Activated CD8-positive, alpha-beta T cell treated with anti-CD3 and anti-CD28 coated beads, Interleukin-2, amount 10 ng/mL, durations not matched to agents 7 days and 5 days (primary cell): ENCODE measurements at regions not wholly inside any gene's neighbourhood (a gene's known extent, or its start where the extent isn't known, plus 50 kb on each side); places are given as distances from the start of the nearest gene placed in this dataset.

Experiments used
- ATAC-seq: fragments of 150-1000 bp; cut with Tn5 transposase; one replicate; pipeline ENCODE4 v1.10.0; 2021; ENCODE audit warnings: moderate library complexity
- CTCF ChIA-PET: fragments of 350-600 bp; sonication (Branson Sonifier 250); formaldehyde crosslinking; loops from one replicate; lab custom pipeline; 2021; ENCODE audit warnings: antibody characterized with exemption; lab: Charles Lee
- POLR2A ChIA-PET: fragments of 350-600 bp; sonication (Branson Sonifier 250); formaldehyde crosslinking; loops from one replicate; lab custom pipeline; 2021; ENCODE audit warnings: antibody characterized with exemption; lab: Charles Lee
- DNase-seq: peaks from one replicate; pipeline ENCODE4 v3.0.0-alpha.2; 2020
- H3K27ac Mint-ChIP-seq: one replicate; pipeline ENCODE4 v1.8.0; 2021; ENCODE audit warnings: mild to moderate bottlenecking, mixed read lengths
- H3K27me3 Mint-ChIP-seq: one replicate; pipeline ENCODE4 v1.8.0; 2021; ENCODE audit warnings: low read depth, mixed read lengths
- H3K36me3 Mint-ChIP-seq: one replicate; pipeline ENCODE4 v1.8.0; 2021; ENCODE audit warnings: low read depth, mixed read lengths
- H3K4me1 Mint-ChIP-seq: one replicate; pipeline ENCODE4 v1.8.0; 2021; ENCODE audit warnings: low read depth, mixed read lengths
- H3K4me3 Mint-ChIP-seq: one replicate; pipeline ENCODE4 v1.8.0; 2021; ENCODE audit warnings: mild to moderate bottlenecking, mixed read lengths
- H3K9me3 Mint-ChIP-seq: one replicate; pipeline ENCODE4 v1.8.0; 2022; ENCODE audit warnings: mixed read lengths; ENCODE audit not compliant: insufficient read depth

DNA sequence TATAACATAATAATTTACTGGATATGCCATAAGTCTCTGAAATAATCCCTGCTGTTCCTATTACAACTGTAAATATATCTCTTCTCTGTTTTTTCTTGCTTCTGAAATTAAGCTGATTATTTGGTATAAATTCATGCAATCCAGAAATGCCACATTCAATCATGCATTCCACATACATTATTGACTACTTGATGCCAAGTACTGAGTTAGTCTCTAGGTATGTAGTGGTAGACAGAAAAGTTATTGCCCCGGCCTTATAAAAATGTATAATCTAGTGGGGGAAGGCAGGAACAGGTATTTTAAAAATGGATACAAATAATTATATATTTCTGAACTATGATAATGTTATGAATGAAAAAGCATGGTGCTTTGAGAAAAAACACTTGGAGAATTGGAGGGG, 338.6 kb upstream of the SNX7 start:
- ChIA-PET CTCF (no interaction called here), POLR2A (no interaction called here)
- H3K4me1 Mint-ChIP-seq = peaks cover 18% of the 10 kb centered on the region
- no peaks in the 10 kb centered on the region for H3K9me3 Mint-ChIP-seq
- no peak for ATAC-seq
- no peak overlapping the region for H3K27ac Mint-ChIP-seq
- H3K27me3 Mint-ChIP-seq = peaks cover 4% of the 10 kb centered on the region
- H3K4me3 Mint-ChIP-seq = no peak overlapping the region
- no peaks in the 10 kb centered on the region for H3K36me3 Mint-ChIP-seq
- DNase-seq = no peak

- Mint-ChIP-seq H3K4me3 (no peak overlapping the region), H3K4me1 (peaks cover 18% of the 10 kb centered on the region), H3K9me3 (no peaks in the 10 kb centered on the region), H3K27me3 (peaks cover 3% of the 10 kb centered on the region), H3K36me3 (no peaks in the 10 kb centered on the region), H3K27ac (no peak overlapping the region)
- no peak for DNase-seq
- POLR2A ChIA-PET = no interaction called here
- CTCF ChIA-PET = no interaction called here
- ATAC-seq = no peak
Measured at GRCh38 chr1:98322086-98322485, 339.4 kb upstream of the SNX7 start.

GRCh38 chr1:98321191-98321590, 340.3 kb upstream of the SNX7 start:
- peaks cover 18% of the 10 kb centered on the region for H3K4me1 Mint-ChIP-seq
- no peak overlapping the region for H3K27ac Mint-ChIP-seq
- H3K4me3 Mint-ChIP-seq = no peak overlapping the region
- peaks cover 2% of the 10 kb centered on the region for H3K27me3 Mint-ChIP-seq
- no peak for ATAC-seq
- H3K9me3 Mint-ChIP-seq = no peaks in the 10 kb centered on the region
- no peak for DNase-seq
- ChIA-PET CTCF (no interaction called here), POLR2A (no interaction called here)
- no peaks in the 10 kb centered on the region for H3K36me3 Mint-ChIP-seq

DNA sequence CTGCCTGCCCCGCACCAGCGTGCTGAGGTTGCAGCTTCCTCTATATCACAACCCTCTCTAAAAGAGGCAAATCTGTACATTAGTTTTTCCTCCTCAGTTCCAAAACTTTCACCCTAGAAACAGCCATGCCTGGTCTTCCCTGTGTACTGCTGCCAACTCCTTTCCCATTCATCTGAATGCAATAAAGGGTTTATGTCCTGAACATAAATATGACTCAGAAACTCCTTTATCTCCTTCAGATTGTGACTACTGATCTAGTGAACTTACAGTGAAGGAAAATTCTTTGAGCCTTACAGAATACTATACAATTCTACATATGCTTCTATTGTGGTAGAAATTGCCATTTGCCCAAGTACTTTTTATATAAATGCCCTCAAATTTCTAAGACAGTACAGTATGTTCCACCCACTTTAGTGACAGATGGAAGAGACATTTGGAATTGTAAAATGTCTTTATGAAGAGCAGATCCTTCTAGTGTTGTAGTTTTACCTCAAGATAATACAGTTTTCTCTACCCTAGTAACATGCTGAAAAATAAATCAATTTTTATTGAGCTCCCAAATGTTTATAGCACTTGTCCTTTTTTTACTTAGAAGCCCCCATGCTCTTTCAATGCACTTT, 345.1 kb upstream of the SNX7 start:
- Mint-ChIP-seq H3K4me1 (no peaks in the 10 kb centered on the region), H3K4me3 (no peak overlapping the region), H3K27ac (no peak overlapping the region), H3K9me3 (no peaks in the 10 kb centered on the region), H3K27me3 (peaks cover 3% of the 10 kb centered on the region), H3K36me3 (no peaks in the 10 kb centered on the region)
- ATAC-seq (no peak), DNase-seq (no peak)
- ChIA-PET POLR2A (interaction anchor here (0.6 kb wide), 1 partner anchor 77 kb away, joined by 3 read pairs; no protein-coding TSS in a partner anchor), CTCF (no interaction called here)

- no peaks in the 10 kb centered on the region for H3K36me3 Mint-ChIP-seq
- no peak for DNase-seq
- peaks cover 6% of the 10 kb centered on the region for H3K27me3 Mint-ChIP-seq
- CTCF ChIA-PET = no interaction called here
- no peak for ATAC-seq
- no peaks in the 10 kb centered on the region for H3K9me3 Mint-ChIP-seq
- H3K4me3 Mint-ChIP-seq = no peak overlapping the region
- POLR2A ChIA-PET = no interaction called here
- no peaks in the 10 kb centered on the region for H3K4me1 Mint-ChIP-seq
- no peak overlapping the region for H3K27ac Mint-ChIP-seq
Measured at GRCh38 chr1:98315309-98315708, 346.2 kb upstream of the SNX7 start.

GRCh38 chr1:98314601-98315000, 346.9 kb upstream of the SNX7 start:
- Mint-ChIP-seq H3K27me3 (peaks cover 6% of the 10 kb centered on the region), H3K9me3 (no peaks in the 10 kb centered on the region), H3K4me3 (no peak overlapping the region), H3K27ac (no peak overlapping the region), H3K36me3 (no peaks in the 10 kb centered on the region), H3K4me1 (no peaks in the 10 kb centered on the region)
- CTCF ChIA-PET = no interaction called here
- DNase-seq (no peak), ATAC-seq (no peak)
- POLR2A ChIA-PET = no interaction called here

DNA sequence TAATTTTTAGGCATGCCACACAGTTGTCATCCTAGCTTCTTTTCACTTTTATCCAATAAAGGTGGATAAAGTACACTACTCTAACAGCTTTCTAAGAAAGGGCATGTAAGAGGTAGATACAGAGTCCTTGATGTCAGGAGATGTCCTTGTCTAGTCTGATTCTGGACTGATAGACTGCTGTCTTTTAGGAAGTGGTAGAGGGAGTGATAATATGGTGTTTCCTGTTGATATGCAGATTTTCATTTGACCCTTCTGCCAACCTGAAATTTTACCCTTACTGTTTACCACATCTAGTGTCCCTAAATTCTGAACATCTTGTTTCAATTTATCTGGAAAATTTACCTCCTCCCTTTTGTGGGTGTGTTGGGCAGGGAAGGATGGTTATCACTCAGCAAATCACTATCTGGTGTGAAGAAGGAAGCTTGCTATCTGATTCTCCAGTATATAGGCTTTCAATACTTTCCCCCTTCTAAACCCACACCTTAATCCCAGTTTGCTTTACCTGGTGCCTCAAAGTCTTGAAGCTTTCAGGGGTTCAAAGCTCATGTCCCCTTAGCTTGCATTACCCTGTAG, 354.9 kb upstream of the SNX7 start:
- Mint-ChIP-seq H3K4me3 (no peak overlapping the region), H3K9me3 (no peaks in the 10 kb centered on the region)
- CTCF ChIA-PET = no interaction called here

DNA sequence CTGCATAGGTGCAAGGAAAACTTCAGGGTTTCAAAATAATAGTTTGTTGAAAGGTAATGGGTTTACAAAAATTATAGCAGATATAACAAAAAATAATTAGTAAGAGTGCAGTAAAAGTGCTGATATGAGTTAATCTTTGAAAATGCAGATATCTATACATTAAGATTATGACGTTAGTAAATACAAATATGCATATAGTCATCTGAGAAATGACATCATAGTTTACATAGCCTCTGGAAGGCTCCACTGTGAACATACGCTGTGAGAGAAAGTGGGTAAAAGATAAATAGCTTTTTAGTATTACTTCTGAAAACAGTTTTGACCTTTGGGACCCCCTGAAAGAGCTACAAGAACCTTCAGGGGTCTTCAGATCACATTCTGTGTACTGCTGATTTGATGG, 356.2 kb upstream of the SNX7 start:
- DNase-seq = no peak

More for the DNA sequence above, 354.9 kb upstream of the SNX7 start:
- H3K27me3 Mint-ChIP-seq = peaks cover 6% of the 10 kb centered on the region
- POLR2A ChIA-PET = no interaction called here
- ATAC-seq = no peak
- H3K27ac Mint-ChIP-seq = no peak overlapping the region
- no peak for DNase-seq
- no peaks in the 10 kb centered on the region for H3K36me3 Mint-ChIP-seq
- H3K4me1 Mint-ChIP-seq = no peaks in the 10 kb centered on the region

GRCh38 chr1:98304888-98305287, 356.6 kb upstream of the SNX7 start:
- no peak overlapping the region for H3K4me3 Mint-ChIP-seq
- H3K4me1 Mint-ChIP-seq = no peaks in the 10 kb centered on the region
- no peak overlapping the region for H3K27ac Mint-ChIP-seq
- ChIA-PET CTCF (no interaction called here), POLR2A (no interaction called here)
- H3K9me3 Mint-ChIP-seq = no peaks in the 10 kb centered on the region
- no peaks in the 10 kb centered on the region for H3K36me3 Mint-ChIP-seq
- H3K27me3 Mint-ChIP-seq = peaks cover 3% of the 10 kb centered on the region
- ATAC-seq (no peak), DNase-seq (no peak)

More for the DNA sequence above, 356.2 kb upstream of the SNX7 start:
- no peak overlapping the region for H3K27ac Mint-ChIP-seq
- H3K4me3 Mint-ChIP-seq = no peak overlapping the region
- no peaks in the 10 kb centered on the region for H3K36me3 Mint-ChIP-seq
- ATAC-seq = no peak
- ChIA-PET POLR2A (no interaction called here), CTCF (no interaction called here)
- H3K27me3 Mint-ChIP-seq = peaks cover 3% of the 10 kb centered on the region
- no peaks in the 10 kb centered on the region for H3K4me1 Mint-ChIP-seq
- H3K9me3 Mint-ChIP-seq = no peaks in the 10 kb centered on the region

DNA sequence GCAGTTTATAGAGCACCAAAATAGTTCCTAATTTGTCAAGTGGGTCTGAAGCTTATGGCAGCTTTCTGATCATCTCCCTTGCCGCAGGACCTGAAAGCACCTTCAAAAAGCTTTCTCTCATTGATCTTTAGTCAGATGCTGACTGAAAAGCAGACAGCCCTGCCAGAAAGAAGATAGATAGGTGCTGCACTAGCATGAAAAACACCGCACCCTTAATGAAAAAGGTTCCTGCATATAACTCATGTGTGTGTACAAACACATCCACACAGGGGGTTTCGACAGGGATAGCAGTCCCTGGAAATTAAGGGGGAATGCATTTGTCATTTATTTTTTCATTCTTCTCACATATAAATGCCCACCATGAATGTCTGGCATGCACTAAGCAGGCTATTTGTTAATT, 361.7 kb upstream of the SNX7 start:
- H3K27me3 Mint-ChIP-seq = peaks cover 3% of the 10 kb centered on the region
- H3K9me3 Mint-ChIP-seq = no peaks in the 10 kb centered on the region
- no peak overlapping the region for H3K4me3 Mint-ChIP-seq
- H3K4me1 Mint-ChIP-seq = no peaks in the 10 kb centered on the region
- no peaks in the 10 kb centered on the region for H3K36me3 Mint-ChIP-seq
- ATAC-seq = no peak
- ChIA-PET CTCF (no interaction called here), POLR2A (no interaction called here)
- no peak for DNase-seq
- H3K27ac Mint-ChIP-seq = no peak overlapping the region

- CTCF ChIA-PET = no interaction called here
- ATAC-seq (no peak), DNase-seq (no peak)
- Mint-ChIP-seq H3K4me3 (no peak overlapping the region), H3K27me3 (peaks cover 3% of the 10 kb centered on the region), H3K27ac (no peak overlapping the region), H3K4me1 (no peaks in the 10 kb centered on the region), H3K36me3 (no peaks in the 10 kb centered on the region), H3K9me3 (no peaks in the 10 kb centered on the region)
- POLR2A ChIA-PET = no interaction called here
Measured at GRCh38 chr1:98299313-98299712, 362.2 kb upstream of the SNX7 start.

DNA sequence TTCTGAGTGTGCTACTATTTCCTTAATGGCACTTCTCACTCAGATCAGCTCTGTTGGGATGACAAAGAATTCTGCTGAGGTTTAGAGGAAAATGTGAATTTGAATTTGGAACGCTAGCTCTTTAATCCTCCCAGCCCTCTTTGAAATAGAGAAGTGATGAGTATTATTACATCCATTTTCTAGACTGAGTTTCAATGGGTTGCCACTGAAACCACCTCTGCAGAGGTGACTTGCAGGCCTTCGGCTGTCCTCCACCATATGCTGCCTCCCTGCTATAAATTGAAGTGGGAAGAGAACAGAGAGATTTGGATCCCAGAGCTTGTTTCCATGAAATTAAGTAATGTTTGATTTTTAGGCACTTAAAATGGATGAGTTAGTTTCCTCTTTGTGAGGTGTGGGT, 363.2 kb upstream of the SNX7 start:
- Mint-ChIP-seq H3K4me3 (no peak overlapping the region), H3K36me3 (no peaks in the 10 kb centered on the region), H3K27me3 (peaks cover 3% of the 10 kb centered on the region), H3K27ac (no peak overlapping the region), H3K9me3 (no peaks in the 10 kb centered on the region), H3K4me1 (no peaks in the 10 kb centered on the region)
- no peak for ATAC-seq
- CTCF ChIA-PET = no interaction called here
- POLR2A ChIA-PET = no interaction called here
- no peak for DNase-seq

DNA sequence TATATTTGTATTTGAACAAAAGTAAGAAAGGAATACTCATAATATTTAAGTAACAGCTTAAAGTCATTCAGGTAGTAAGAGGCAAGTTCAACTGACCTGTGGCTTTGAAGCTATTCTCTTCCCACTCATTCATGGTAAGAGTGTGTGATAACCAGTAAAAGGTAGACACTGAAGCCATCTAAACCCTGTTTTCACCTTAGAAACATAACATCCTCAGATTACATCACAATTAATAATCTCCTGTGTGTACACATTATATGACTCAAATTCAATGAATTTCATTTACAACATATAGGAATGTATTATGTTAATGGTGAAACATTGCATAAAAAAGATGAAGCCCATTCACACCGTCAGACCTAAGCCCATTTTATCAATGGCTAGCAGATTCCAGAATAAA, 364.8 kb upstream of the SNX7 start:
- POLR2A ChIA-PET = no interaction called here
- no peaks in the 10 kb centered on the region for H3K9me3 Mint-ChIP-seq

More for the DNA sequence above, 364.8 kb upstream of the SNX7 start:
- DNase-seq = no peak
- H3K4me1 Mint-ChIP-seq = no peaks in the 10 kb centered on the region
- H3K4me3 Mint-ChIP-seq = no peak overlapping the region
- ATAC-seq = no peak
- no peaks in the 10 kb centered on the region for H3K36me3 Mint-ChIP-seq
- CTCF ChIA-PET = no interaction called here
- no peak overlapping the region for H3K27ac Mint-ChIP-seq
- H3K27me3 Mint-ChIP-seq = peaks cover 3% of the 10 kb centered on the region
